Endothelial cell (in vitro differentiated cells): ENCODE measurements at regions not wholly inside any gene's neighbourhood (a gene's known extent, or its start where the extent isn't known, plus 50 kb on each side); places are given as distances from the start of the nearest gene placed in this dataset.
"Not testable (repeated sequence)": the region's sequence is repeated elsewhere in the genome, so short reads cannot be mapped to it uniquely, and the experiment has no call there.

Experiments
- DNase-seq: peaks from one replicate; pipeline ENCODE4 v3.0.0; 2021; ENCODE audit warnings: low spot score
- H3K27ac Mint-ChIP-seq: one replicate; pipeline ENCODE4 v1.8.0; 2021; ENCODE audit warnings: mixed read lengths, inconsistent platforms; ENCODE audit not compliant: unreplicated experiment
- H3K27me3 Mint-ChIP-seq: one replicate; pipeline ENCODE4 v1.8.0; 2021; ENCODE audit warnings: mild to moderate bottlenecking, moderate library complexity, mixed read lengths, inconsistent platforms; ENCODE audit not compliant: unreplicated experiment
- H3K36me3 Mint-ChIP-seq: one replicate; pipeline ENCODE4 v1.8.0; 2021; ENCODE audit warnings: mild to moderate bottlenecking, low read depth, mixed read lengths, inconsistent platforms; ENCODE audit not compliant: unreplicated experiment
- H3K4me1 Mint-ChIP-seq: one replicate; pipeline ENCODE4 v1.8.0; 2021; ENCODE audit warnings: mild to moderate bottlenecking, mixed read lengths, inconsistent platforms; ENCODE audit not compliant: unreplicated experiment
- H3K4me3 Mint-ChIP-seq: one replicate; pipeline ENCODE4 v1.8.0; 2021; ENCODE audit warnings: mild to moderate bottlenecking, mixed read lengths, inconsistent platforms; ENCODE audit not compliant: unreplicated experiment
- H3K9me3 Mint-ChIP-seq: one replicate; pipeline ENCODE4 v1.8.0; 2021; ENCODE audit warnings: mixed read lengths, inconsistent platforms; ENCODE audit not compliant: unreplicated experiment
- TF ChIP-seq, protein P1 (sequence below): fragments of 200-600 bp; sonication (generic); IDR thresholded peaks from one replicate; pipeline ENCODE4 v1.5.0; 2021; ENCODE audit warnings: antibody characterized with exemption; ENCODE audit not compliant: unreplicated experiment

DNA sequence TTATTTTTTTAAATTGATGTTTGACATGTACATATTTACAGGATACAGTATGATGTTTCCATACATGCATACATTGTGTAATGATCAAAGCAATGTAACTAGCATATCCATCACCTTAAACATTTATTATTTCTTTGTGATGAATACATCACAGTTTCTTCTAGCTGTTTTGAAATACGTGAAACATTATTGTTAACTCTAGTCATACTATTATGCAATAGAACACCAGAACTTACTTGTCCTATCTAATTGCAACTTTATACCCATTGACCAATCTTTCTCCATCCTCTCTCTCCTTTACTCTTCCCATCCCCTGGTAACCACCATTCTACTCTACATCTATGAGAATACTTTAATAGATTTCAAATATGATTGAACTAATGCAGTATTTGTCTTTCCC, 1942.7 kb downstream of the PCDH9 start:
- Mint-ChIP-seq H3K27ac (no peak overlapping the region), H3K9me3 (no peaks in the 10 kb centered on the region), H3K27me3 (peaks cover 1% of the 10 kb centered on the region), H3K4me3 (no peak overlapping the region), H3K4me1 (peaks cover 3% of the 10 kb centered on the region), H3K36me3 (no peaks in the 10 kb centered on the region)
- TF ChIP-seq, protein P1, sequence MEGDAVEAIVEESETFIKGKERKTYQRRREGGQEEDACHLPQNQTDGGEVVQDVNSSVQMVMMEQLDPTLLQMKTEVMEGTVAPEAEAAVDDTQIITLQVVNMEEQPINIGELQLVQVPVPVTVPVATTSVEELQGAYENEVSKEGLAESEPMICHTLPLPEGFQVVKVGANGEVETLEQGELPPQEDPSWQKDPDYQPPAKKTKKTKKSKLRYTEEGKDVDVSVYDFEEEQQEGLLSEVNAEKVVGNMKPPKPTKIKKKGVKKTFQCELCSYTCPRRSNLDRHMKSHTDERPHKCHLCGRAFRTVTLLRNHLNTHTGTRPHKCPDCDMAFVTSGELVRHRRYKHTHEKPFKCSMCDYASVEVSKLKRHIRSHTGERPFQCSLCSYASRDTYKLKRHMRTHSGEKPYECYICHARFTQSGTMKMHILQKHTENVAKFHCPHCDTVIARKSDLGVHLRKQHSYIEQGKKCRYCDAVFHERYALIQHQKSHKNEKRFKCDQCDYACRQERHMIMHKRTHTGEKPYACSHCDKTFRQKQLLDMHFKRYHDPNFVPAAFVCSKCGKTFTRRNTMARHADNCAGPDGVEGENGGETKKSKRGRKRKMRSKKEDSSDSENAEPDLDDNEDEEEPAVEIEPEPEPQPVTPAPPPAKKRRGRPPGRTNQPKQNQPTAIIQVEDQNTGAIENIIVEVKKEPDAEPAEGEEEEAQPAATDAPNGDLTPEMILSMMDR: no peak
- DNase-seq: no peak

- H3K27ac Mint-ChIP-seq: no peak overlapping the region
- no peaks in the 10 kb centered on the region for H3K27me3 Mint-ChIP-seq
- peaks cover 7% of the 10 kb centered on the region for H3K36me3 Mint-ChIP-seq
- TF ChIP-seq, protein P1: no peak
- DNase-seq: no peak
- no peak overlapping the region for H3K4me3 Mint-ChIP-seq
- H3K9me3 Mint-ChIP-seq: no peaks in the 10 kb centered on the region
- no peaks in the 10 kb centered on the region for H3K4me1 Mint-ChIP-seq
These were observed 1954.1 kb downstream of the PCDH9 start for GRCh38 chr13:65275838-65276630.

DNA sequence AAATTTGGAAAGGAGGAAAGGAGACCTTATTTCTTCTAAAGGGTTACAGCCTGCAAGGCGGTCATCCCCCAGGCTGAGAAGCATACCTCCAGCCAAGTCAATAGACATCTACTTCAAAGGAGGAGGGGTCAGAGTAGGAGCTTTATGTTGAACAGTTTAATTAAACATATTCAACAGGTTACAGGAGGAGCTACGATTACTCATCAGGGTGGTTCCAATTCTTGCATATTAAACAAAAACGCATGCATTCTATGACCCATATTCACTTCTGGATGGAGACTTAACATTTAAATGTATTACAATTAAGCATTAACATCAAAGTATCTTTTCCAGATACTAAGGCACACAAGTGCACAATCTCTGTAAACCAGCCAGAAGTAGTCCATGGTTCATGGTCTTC, 1955.0 kb downstream of the PCDH9 start:
- H3K27me3 Mint-ChIP-seq: no peaks in the 10 kb centered on the region
- no peaks in the 10 kb centered on the region for H3K9me3 Mint-ChIP-seq
- no peak for DNase-seq
- no peaks in the 10 kb centered on the region for H3K4me1 Mint-ChIP-seq
- H3K4me3 Mint-ChIP-seq: no peak overlapping the region
- peaks cover 7% of the 10 kb centered on the region for H3K36me3 Mint-ChIP-seq
- no peak overlapping the region for H3K27ac Mint-ChIP-seq
- TF ChIP-seq, protein P1: no peak

GRCh38 chr13:65273811-65274420, 1956.2 kb downstream of the PCDH9 start:
- not testable (repeated sequence) for H3K4me1 Mint-ChIP-seq, DNase-seq, H3K4me3 Mint-ChIP-seq, H3K27ac Mint-ChIP-seq, H3K36me3 Mint-ChIP-seq, H3K27me3 Mint-ChIP-seq, H3K9me3 Mint-ChIP-seq

GRCh38 chr13:65268009-65268408, 1962.1 kb downstream of the PCDH9 start:
- H3K4me1 Mint-ChIP-seq: no peaks in the 10 kb centered on the region
- H3K27me3 Mint-ChIP-seq: no peaks in the 10 kb centered on the region
- TF ChIP-seq, protein P1: no peak
- DNase-seq: no peak
- H3K36me3 Mint-ChIP-seq: no peaks in the 10 kb centered on the region
- H3K27ac Mint-ChIP-seq: no peak overlapping the region
- no peak overlapping the region for H3K4me3 Mint-ChIP-seq
- H3K9me3 Mint-ChIP-seq: no peaks in the 10 kb centered on the region
